ENCODE measurements at regions not wholly inside any gene's neighbourhood (a gene's known extent, or its start where the extent isn't known, plus 50 kb on each side); places are given as distances from the start of the nearest gene placed in this dataset.

DNA sequence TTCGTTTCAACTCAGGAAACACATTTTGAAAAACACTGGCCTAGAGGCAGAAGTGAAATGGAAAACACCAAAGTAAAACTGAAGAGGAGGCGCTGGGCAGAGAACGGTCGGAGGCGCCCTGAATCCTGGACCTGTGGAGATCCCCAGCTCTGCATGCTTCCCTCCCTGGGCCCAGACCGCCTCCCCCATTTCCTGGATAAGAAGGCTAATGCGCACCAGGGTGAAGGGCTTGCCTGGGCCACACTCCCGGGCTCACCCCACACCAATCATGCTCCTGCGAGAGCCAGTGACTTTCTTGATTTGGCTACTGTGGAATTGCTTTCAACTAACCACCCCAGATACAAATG lies 167.1 kb downstream of the CRYBB2 start:
- H3K4me3 ChIP-seq = no peak overlapping the region
- H3K9me3 ChIP-seq (ENCODE audit: low read depth) = no peaks in the 10 kb centered on the region
- DNase-seq = no peak
- H4K20me1 ChIP-seq (ENCODE audit: insufficient read depth) = peaks cover 6% of the 10 kb centered on the region; the same call in 1 of the 2 replicates
- no peaks in the 10 kb centered on the region for H3K4me1 ChIP-seq (ENCODE audit: insufficient read depth)
- H3K36me3 ChIP-seq (ENCODE audit: low read depth) = no peaks in the 10 kb centered on the region
- H2AFZ ChIP-seq = no peak overlapping the region
- peaks cover 52% of the 10 kb centered on the region for H3K79me2 ChIP-seq (ENCODE audit: insufficient read depth)
- H3K4me2 ChIP-seq (ENCODE audit: unreplicated experiment) = no peak overlapping the region
- in situ Hi-C loops (cut with MboI) = no loop called here
- WGBS, 2 experiments (ENCODE audit: low coverage in 1 of 2, low lambda C conversion rate in 2 of 2, missing lambda C conversion rate in 2 of 2) = 98% methylated on average over 9 of the region's 9 CpGs
- H3F3A ChIP-seq (ENCODE audit: insufficient read depth) = no peaks in the 10 kb centered on the region
- no peaks in the 10 kb centered on the region for H3K27me3 ChIP-seq (replicated peaks; ENCODE audit: insufficient read depth)
- no peak overlapping the region for H3K27ac ChIP-seq
- no peaks in the 10 kb centered on the region for H3K9me2 ChIP-seq (ENCODE audit: insufficient read depth)
- TF ChIP-seq EZH2phosphoT487 (IDR thresholded peaks at IDR 0.05; ENCODE audit: insufficient read depth, low read depth) (no peak), EZH2 (IDR thresholded peaks at IDR 0.05; ENCODE audit: insufficient read depth, poor library complexity, severe bottlenecking) (no peak)
- no peak overlapping the region for H3K9ac ChIP-seq

GRCh38 chr22:25388415-25388814 lies 169.0 kb downstream of the CRYBB2 start:
- H3K27ac ChIP-seq = no peak overlapping the region
- DNase-seq = no peak
- no peak overlapping the region for H3K4me3 ChIP-seq
- H4K20me1 ChIP-seq (ENCODE audit: insufficient read depth) = peaks cover 6% of the 10 kb centered on the region; the same call in 1 of the 2 replicates
- no peaks in the 10 kb centered on the region for H3K36me3 ChIP-seq (ENCODE audit: low read depth)
- no peaks in the 10 kb centered on the region for H3K9me3 ChIP-seq (ENCODE audit: low read depth)
- H3K4me1 ChIP-seq (ENCODE audit: insufficient read depth) = no peaks in the 10 kb centered on the region
- H3K27me3 ChIP-seq (replicated peaks; ENCODE audit: insufficient read depth) = no peaks in the 10 kb centered on the region
- no peaks in the 10 kb centered on the region for H3F3A ChIP-seq (ENCODE audit: insufficient read depth)
- TF ChIP-seq EZH2phosphoT487 (IDR thresholded peaks at IDR 0.05; ENCODE audit: insufficient read depth, low read depth) (no peak), EZH2 (IDR thresholded peaks at IDR 0.05; ENCODE audit: insufficient read depth, poor library complexity, severe bottlenecking) (no peak)
- no peak overlapping the region for H3K9ac ChIP-seq
- in situ Hi-C loops (cut with MboI) = no loop called here
- no peak overlapping the region for H3K4me2 ChIP-seq (ENCODE audit: unreplicated experiment)
- peaks cover 69% of the 10 kb centered on the region for H3K79me2 ChIP-seq (ENCODE audit: insufficient read depth)
- H2AFZ ChIP-seq = no peak overlapping the region
- WGBS, 2 experiments (ENCODE audit: low coverage in 1 of 2, low lambda C conversion rate in 2 of 2, missing lambda C conversion rate in 2 of 2) = 94 to 96% methylated on average over 12 of the region's 12 CpGs
- H3K9me2 ChIP-seq (ENCODE audit: insufficient read depth) = no peaks in the 10 kb centered on the region

DNA sequence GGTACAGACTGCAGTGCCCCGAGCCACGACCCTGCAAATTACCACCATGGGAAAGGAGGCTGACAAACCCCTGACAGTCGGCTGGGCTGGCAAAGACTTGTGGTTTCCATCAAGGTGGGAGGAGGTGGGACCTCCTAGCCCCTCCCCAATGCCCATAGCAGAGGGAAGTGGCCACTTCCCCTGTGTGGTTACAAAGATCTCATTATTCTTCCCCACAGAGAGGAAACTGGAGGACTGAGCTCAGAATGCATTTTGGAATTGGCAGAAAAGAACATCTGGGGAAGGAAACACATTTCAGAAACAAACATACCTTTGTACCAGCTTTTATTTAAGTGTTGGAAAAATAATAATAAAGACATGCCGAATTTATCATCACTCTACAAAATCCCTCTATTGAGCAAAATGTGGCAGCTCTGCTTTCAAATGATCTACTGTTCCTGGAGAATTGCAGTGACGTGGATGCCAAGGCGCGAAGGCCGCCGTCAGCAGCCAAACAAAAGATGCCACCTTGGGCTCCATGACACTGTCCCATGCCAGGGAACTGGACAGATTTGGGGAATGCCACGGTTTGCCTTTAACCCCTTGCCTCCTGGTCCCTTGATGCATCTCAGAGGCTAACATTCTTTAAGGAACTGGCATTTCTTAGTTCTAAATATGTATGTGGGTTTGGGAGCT lies 169.6 kb downstream of the CRYBB2 start:
- no peaks in the 10 kb centered on the region for H3K9me3 ChIP-seq (ENCODE audit: low read depth)
- no peak overlapping the region for H3K4me2 ChIP-seq (ENCODE audit: unreplicated experiment)
- no peak for TF ChIP-seq EZH2 (IDR thresholded peaks at IDR 0.05; ENCODE audit: insufficient read depth, poor library complexity, severe bottlenecking)
- TF ChIP-seq EZH2phosphoT487 (IDR thresholded peaks at IDR 0.05; ENCODE audit: insufficient read depth, low read depth) = no peak
- H3K27me3 ChIP-seq (replicated peaks; ENCODE audit: insufficient read depth) = no peaks in the 10 kb centered on the region
- WGBS, 2 experiments (ENCODE audit: low coverage in 1 of 2, low lambda C conversion rate in 2 of 2, missing lambda C conversion rate in 2 of 2) = 83 to 86% methylated on average over 10 of the region's 10 CpGs
- no peak overlapping the region for H3K4me3 ChIP-seq
- in situ Hi-C loops (cut with MboI) = no loop called here
- peaks cover 6% of the 10 kb centered on the region; the same call in 1 of the 2 replicates for H4K20me1 ChIP-seq (ENCODE audit: insufficient read depth)
- no peak overlapping the region for H3K27ac ChIP-seq
- no peak overlapping the region for H3K9ac ChIP-seq
- H3K9me2 ChIP-seq (ENCODE audit: insufficient read depth) = no peaks in the 10 kb centered on the region
- no peak overlapping the region for H2AFZ ChIP-seq
- peaks cover 74% of the 10 kb centered on the region for H3K79me2 ChIP-seq (ENCODE audit: insufficient read depth)
- no peaks in the 10 kb centered on the region for H3K36me3 ChIP-seq (ENCODE audit: low read depth)
- no peaks in the 10 kb centered on the region for H3F3A ChIP-seq (ENCODE audit: insufficient read depth)
- no peak for DNase-seq
- H3K4me1 ChIP-seq (ENCODE audit: insufficient read depth) = no peaks in the 10 kb centered on the region

GRCh38 chr22:25389541-25389919 lies 170.1 kb downstream of the CRYBB2 start:
- Histone ChIP-seq H3K9ac (no peak overlapping the region), H3K4me3 (no peak overlapping the region), H4K20me1 (ENCODE audit: insufficient read depth) (peaks cover 6% of the 10 kb centered on the region; the same call in 1 of the 2 replicates), H3K27ac (no peak overlapping the region), H3K4me1 (ENCODE audit: insufficient read depth) (no peaks in the 10 kb centered on the region), H3K9me3 (ENCODE audit: low read depth) (no peaks in the 10 kb centered on the region), H3K4me2 (ENCODE audit: unreplicated experiment) (no peak overlapping the region), H3K27me3 (replicated peaks; ENCODE audit: insufficient read depth) (no peaks in the 10 kb centered on the region), H3F3A (ENCODE audit: insufficient read depth) (no peaks in the 10 kb centered on the region), H3K9me2 (ENCODE audit: insufficient read depth) (no peaks in the 10 kb centered on the region), H3K79me2 (ENCODE audit: insufficient read depth) (peaks cover 80% of the 10 kb centered on the region), H3K36me3 (ENCODE audit: low read depth) (no peaks in the 10 kb centered on the region), H2AFZ (no peak overlapping the region)
- in situ Hi-C loops (cut with MboI) = no loop called here
- DNase-seq = no peak
- TF ChIP-seq EZH2phosphoT487 (IDR thresholded peaks at IDR 0.05; ENCODE audit: insufficient read depth, low read depth) = no peak
- TF ChIP-seq EZH2 (IDR thresholded peaks at IDR 0.05; ENCODE audit: insufficient read depth, poor library complexity, severe bottlenecking) = no peak
- 92 to 94% methylated on average over 11 of the region's 11 CpGs for WGBS, 2 experiments (ENCODE audit: low coverage in 1 of 2, low lambda C conversion rate in 2 of 2, missing lambda C conversion rate in 2 of 2)

All from GM23248 (cell line).